ENCODE measurements at regions not wholly inside any gene's neighbourhood (a gene's known extent, or its start where the extent isn't known, plus 50 kb on each side); places are given as distances from the start of the nearest gene placed in this dataset.
A peak's percentile ranks its signal among the peaks of the same experiment; 100 is the strongest.
"Not testable (repeated sequence)": the region's sequence is repeated elsewhere in the genome, so short reads cannot be mapped to it uniquely, and the experiment has no call there.

- DNase-seq (ENCODE audit: low spot score), result no peak
- intact Hi-C loops (cut with DNase I), result no loop called here
Observed at GRCh38 chr5:179459771-179460170, 90.6 kb upstream of the RUFY1 start.

GRCh38 chr5:179457612-179458011 lies 92.7 kb upstream of the RUFY1 start:
- DNase-seq (ENCODE audit: low spot score), result no peak
- intact Hi-C loops (cut with DNase I), result no loop called here

- intact Hi-C loops (cut with DNase I), result not testable (repeated sequence)
Observed at GRCh38 chr5:179456075-179456474, 94.3 kb upstream of the RUFY1 start.

GRCh38 chr5:179455320-179455719 lies 95.0 kb upstream of the RUFY1 start:
- no peak for DNase-seq (ENCODE audit: low spot score)
- intact Hi-C loops (cut with DNase I), result no loop called here

More at GRCh38 chr5:179456075-179456474, 94.3 kb upstream of the RUFY1 start:
- DNase-seq (ENCODE audit: low spot score), result not testable (repeated sequence)

- intact Hi-C loops (cut with DNase I), result no loop called here
- DNase-seq (ENCODE audit: low spot score), result no peak
Observed at GRCh38 chr5:179454356-179454755, 96.0 kb upstream of the RUFY1 start.

GRCh38 chr5:179453616-179454015 lies 96.7 kb upstream of the RUFY1 start:
- DNase-seq (ENCODE audit: low spot score), result no peak
- intact Hi-C loops (cut with DNase I), result no loop called here

GRCh38 chr5:179452356-179453230 lies 97.8 kb upstream of the RUFY1 start:
- intact Hi-C loops (cut with DNase I), result no loop called here
- DNase-seq (ENCODE audit: low spot score), result no peak

- intact Hi-C loops (cut with DNase I), result no loop called here
- no peak for DNase-seq (ENCODE audit: low spot score)
Observed at GRCh38 chr5:179451828-179452196, 98.5 kb upstream of the RUFY1 start.

GRCh38 chr5:179451114-179451827 lies 99.1 kb upstream of the RUFY1 start:
- intact Hi-C loops (cut with DNase I), result no loop called here
- DNase-seq (ENCODE audit: low spot score), result no peak

- DNase-seq (ENCODE audit: low spot score); intact Hi-C loops (cut with DNase I): not testable (repeated sequence)
Observed at GRCh38 chr5:179449950-179450349, 100.4 kb upstream of the RUFY1 start.

GRCh38 chr5:179448282-179448681 lies 102.1 kb upstream of the RUFY1 start:
- intact Hi-C loops (cut with DNase I); DNase-seq (ENCODE audit: low spot score): not testable (repeated sequence)

- DNase-seq (ENCODE audit: low spot score); intact Hi-C loops (cut with DNase I): not testable (repeated sequence)
Observed at GRCh38 chr5:179442289-179442688, 97.0 kb upstream of the ADAMTS2 start.

- no peak for DNase-seq (ENCODE audit: low spot score)
- intact Hi-C loops (cut with DNase I), result no loop called here
Observed at GRCh38 chr5:179439181-179439985, 94.1 kb upstream of the ADAMTS2 start.

GRCh38 chr5:179438461-179438860 lies 93.2 kb upstream of the ADAMTS2 start:
- intact Hi-C loops (cut with DNase I), result no loop called here
- DNase-seq (ENCODE audit: low spot score), result no peak

- peak; percentile 71 for DNase-seq (ENCODE audit: low spot score)
Observed at GRCh38 chr5:179438011-179438441, 92.8 kb upstream of the ADAMTS2 start.

GRCh38 chr5:179437341-179438001 lies 92.2 kb upstream of the ADAMTS2 start:
- intact Hi-C loops (cut with DNase I), result no loop called here
- no peak for DNase-seq (ENCODE audit: low spot score)

More at GRCh38 chr5:179438011-179438441, 92.8 kb upstream of the ADAMTS2 start:
- intact Hi-C loops (cut with DNase I), result no loop called here

GRCh38 chr5:179436321-179437122 lies 91.3 kb upstream of the ADAMTS2 start:
- intact Hi-C loops (cut with DNase I), result no loop called here
- no peak for DNase-seq (ENCODE audit: low spot score)

GRCh38 chr5:179435731-179436315 lies 90.6 kb upstream of the ADAMTS2 start:
- intact Hi-C loops (cut with DNase I), result no loop called here
- no peak for DNase-seq (ENCODE audit: low spot score)

Data from cardiac septum (tissue), 1 donor.